ENCODE measurements at regions not wholly inside any gene's neighbourhood (a gene's known extent, or its start where the extent isn't known, plus 50 kb on each side); places are given as distances from the start of the nearest gene placed in this dataset.
"Not testable (repeated sequence)": the region's sequence is repeated elsewhere in the genome, so short reads cannot be mapped to it uniquely, and the experiment has no call there.

DNA sequence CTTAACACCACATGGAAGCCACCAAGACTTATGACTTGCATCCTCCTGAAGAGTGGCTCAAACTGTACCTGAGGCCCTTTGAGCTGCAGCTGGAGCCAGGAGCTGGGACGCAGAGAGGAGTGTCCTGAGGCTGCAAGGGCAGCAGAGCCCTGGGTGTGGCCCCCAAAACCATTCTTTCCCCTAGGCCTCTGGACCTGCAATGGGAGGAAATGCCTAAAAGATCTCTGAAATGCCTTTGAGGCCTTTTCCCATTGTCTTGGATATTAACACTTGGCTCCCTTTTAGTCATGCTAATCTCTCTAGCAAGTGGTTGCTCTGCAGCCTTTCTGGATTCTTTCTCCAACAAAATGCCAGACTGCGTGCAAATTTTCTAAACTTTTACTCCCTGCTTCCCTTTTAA lies 156.1 kb downstream of the SLC38A4 start:
- no peak for DNase-seq

DNA sequence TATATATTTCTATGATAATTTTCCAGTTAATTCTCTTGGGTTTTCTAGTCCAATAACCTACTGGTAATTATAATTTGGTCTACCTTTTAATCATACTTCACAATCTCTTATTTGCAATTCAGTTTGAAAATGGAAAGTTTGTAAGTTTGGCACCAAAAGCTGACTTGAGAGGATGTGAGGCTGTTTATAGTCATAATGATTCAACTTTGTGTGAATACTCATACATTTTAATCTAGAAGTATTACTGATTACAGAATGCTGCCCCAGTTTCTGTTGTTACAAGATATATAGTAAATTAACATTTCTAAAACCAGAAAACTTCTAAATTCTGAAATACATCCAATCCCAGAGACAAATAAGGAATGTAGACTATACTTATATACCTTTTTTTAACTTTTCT lies 158.2 kb downstream of the SLC38A4 start:
- no peak for DNase-seq

GRCh38 chr12:46664761-46665287 lies 161.0 kb downstream of the SLC38A4 start:
- peak; percentile 91 for DNase-seq

- no peak for DNase-seq
These were observed 162.5 kb downstream of the SLC38A4 start for GRCh38 chr12:46663318-46663717.

DNA sequence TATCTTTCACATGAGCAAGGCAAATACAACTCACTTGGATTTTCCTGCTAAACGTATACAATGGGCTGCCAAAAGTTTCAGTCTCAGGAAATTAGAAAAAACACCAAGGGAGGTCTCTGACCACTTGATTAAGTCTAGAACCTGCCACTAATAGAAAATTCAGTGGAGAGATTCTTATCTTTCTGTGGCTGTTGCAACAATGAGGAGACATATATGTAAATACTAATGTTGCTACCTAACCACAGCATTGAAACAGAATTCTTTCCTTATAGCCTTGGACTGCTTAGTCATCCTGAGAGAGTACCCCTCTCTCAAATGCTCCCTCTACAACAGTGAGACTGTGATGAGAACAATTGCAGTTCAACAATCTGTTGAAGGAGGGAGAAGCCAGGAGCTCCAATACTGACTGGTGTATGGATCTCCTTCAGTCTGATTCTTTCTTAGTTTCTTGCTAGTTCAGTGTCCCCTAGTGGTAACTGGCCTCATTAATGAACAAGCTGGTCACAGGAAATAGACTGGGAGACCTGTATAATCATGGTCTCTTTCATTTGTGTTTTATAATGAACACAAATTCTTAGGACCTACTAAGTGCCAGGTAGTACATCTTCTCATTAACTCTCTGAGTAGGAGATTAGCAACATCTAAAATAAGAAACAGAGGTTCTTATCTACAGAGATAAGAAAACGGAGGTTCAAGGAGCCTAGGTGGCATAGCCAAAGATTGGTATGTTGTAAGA lies 164.5 kb downstream of the SLC38A4 start:
- peak; percentile 65 for DNase-seq

GRCh38 chr12:46660719-46661109 lies 165.1 kb downstream of the SLC38A4 start:
- peak; percentile 71 for DNase-seq

GRCh38 chr12:46660276-46660675 lies 165.5 kb downstream of the SLC38A4 start:
- no peak for DNase-seq

- DNase-seq = peak; percentile 19
These were observed 166.0 kb downstream of the SLC38A4 start for GRCh38 chr12:46659824-46660223.

DNA sequence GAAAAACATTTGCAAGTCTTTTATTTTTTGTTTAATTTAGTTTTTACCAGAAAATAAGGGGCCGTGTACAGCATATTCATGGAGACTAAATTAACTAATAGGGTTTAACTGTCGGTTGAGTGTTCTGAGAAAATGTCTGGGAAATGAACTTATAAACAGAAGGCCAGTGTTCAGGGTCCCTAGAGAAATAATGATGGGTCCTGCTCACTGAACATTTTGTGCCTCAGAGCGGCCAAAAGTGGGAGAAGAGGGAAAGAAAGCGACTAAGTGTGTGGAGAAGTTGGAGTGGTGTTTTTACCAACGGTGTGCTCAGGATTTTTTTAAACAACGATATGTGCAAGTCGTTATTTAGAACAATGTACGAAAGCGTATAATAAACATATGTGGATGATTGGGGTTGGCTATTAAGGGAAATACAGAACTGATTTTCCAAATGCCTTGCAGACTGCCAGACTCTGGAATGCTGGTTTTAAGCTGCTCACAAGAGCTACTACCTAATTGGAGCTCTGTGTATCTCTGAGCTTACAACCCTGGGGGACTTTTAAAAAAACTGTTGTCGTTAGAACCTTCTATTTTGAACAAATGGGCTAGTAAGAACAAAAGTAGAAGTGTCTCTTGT lies 166.7 kb downstream of the SLC38A4 start:
- DNase-seq = no peak

DNA sequence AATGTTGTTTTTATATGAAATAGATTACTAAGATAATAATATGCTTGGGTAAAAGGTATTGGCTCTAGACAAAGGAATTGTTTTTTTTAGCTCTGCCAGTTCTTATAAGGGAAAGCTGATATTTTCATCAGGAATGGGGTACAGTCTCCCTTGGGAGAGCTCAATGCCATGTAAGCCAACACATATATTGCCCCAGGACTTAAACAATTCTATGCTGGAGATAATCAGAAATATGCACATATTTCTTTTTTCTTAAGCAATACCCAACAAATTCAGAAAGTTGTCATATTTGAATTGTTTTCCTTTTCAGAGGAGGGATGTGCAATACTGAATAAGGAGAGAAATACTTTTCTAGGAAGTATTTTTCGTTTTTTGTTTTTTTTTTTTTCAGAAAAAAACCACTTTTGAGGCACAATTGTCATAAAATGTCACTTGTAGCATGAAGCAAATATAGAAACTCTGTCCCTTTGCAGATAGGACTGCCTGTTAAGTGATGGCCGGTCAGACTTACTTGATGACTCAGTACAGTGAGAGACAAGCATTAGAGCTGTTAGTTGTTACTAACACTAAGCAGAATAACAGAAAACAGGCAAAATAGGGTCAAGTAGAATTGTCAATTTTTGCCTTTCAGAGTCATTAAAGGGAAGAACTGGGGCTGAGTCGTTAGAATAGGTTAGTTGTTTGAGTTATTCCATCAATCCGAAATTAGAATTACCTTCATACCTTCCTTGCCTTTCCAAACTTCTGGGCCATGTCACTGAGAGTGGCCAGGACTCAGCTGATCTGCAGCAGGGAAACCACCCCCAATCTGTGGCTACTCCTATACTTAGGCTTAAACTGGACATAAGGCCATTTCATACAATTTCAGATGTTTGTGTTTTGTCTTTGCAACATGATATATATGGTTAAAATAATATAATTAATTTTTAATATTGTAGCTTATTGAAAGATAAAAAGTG lies 168.1 kb downstream of the SLC38A4 start:
- no peak for DNase-seq

DNA sequence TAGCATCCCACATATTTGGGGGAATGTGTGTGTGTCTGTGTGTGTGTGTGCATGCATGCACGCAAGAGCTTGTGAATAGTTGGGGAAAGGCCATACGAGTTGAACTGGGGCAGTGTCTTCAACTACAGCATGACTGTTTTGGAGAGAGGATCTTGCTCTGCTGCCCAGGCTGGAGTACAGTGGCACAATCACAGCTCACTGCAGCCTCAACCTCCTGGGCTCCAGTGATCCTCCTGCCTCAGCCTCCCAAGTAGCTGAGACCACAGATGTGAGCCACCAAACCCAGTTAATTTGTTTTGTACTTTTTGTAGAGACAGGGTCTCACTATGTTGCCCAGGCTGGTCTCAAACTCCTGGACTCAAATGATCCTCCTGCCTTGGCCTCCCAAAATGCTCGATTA lies 169.8 kb downstream of the SLC38A4 start:
- not testable (repeated sequence) for DNase-seq

DNA sequence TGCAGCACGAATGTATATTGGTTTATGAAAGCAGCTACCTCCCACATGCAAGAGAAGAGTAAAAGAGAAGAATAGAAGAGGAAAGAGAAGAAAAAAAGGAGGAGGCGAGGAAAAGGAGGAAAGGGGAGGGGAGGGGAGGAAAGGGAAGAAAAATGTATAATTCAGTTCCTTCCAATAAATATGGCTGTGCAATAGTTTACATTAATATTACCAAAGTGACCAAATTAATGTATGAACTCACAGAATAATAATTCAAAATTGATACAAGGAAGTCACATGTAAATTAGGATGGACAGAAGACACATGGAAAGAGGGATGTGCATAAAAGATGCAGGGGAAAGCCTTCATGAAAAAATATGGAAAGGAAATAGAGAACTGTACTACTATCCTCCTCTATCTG lies 172.5 kb downstream of the SLC38A4 start:
- DNase-seq = no peak

DNA sequence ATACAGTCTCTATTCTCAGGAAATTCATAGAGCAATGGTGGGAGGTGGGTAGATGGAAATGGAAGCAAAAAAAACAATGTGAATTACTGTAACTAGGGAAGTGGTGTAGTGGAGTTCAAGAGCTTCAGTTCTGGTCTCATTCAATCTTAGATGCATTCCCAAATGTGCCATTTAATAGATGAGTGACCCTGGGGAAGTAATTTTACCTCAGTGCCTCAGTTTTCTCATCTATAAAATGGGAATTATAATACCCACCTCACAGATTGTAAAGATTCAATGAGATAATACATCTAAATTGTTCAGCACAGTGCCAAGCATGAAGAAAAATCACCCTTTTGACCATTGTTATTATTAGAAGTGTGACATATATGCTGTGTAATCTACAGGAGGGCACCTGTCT lies 173.1 kb downstream of the SLC38A4 start:
- no peak for DNase-seq

GRCh38 chr12:46650688-46651087 lies 175.1 kb downstream of the SLC38A4 start:
- DNase-seq = no peak

DNA sequence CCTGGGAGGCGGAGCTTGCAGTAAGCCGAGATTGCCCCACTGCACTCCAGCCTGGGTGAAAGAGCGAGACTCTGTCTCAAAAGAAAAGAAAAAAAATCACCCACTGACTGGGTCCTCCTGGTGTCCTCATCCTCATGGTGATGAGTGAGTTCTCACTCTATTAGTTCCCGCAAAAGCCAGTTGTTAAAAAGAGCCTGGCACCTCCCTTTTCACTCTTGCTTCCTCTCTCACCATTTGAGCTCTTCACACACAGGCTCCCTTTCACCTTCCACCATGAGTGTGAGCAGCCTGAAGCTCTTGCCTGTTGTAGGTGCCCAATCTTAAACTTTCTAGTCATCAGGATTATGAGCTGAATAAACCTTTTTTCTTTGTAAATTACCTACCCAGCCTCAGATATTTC lies 176.4 kb downstream of the SLC38A4 start:
- no peak for DNase-seq

DNA sequence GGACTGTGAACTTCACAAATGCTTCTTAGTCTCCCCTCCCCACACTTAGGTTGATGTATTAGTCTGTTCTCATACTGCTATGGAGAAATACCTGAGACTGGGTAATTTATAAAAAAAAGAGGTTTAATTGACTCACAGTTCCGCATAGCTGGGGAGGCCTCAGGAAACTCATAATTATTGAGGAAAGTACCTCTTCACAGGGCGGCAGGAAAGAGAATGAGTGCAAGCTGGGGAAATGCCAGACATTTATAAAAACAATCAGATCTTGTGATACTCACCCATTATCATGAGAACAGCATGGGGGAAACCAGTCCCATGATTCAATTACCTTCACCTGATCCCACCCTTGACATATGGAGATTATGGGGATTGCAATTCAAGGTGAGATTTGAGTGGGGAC lies 178.8 kb downstream of the SLC38A4 start:
- DNase-seq = no peak

DNA sequence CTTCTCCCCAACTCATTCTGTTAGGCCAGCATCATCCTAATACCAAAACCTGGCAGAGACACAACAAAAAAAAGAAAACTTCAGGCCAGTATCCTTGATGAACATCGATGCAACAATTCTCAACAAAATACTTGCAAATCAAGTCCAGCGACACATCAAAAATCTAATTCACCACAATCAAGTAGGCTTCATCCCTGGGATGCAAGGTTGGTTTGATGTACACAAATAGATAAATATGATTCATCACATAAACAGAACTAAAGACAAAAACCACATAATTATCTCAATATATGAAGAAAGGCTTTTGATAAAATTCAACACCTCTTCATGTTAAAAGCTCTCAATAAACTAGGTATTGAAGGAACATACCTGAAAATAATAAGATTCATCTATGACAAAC lies 184.1 kb downstream of the SLC38A4 start:
- not testable (repeated sequence) for DNase-seq

DNA sequence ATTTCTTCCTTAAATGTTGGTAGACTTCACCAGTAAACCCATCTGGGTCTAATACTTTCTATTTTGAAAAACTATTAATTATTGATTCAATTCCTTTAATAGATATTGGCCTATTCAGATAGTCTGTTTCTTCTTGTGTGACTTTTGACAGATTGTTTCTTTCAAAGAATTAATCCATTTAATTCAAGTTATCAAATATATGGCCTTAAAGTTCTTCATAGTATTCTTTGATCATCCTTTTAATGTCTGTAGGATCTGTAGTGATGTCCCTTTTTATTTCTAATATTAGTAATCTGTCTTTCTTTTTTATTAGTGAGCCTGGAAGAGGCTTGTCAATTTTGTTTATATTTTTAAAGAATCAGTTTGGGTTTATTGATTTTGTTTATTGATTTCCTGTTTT lies 190.0 kb downstream of the SLC38A4 start:
- no peak for DNase-seq

DNA sequence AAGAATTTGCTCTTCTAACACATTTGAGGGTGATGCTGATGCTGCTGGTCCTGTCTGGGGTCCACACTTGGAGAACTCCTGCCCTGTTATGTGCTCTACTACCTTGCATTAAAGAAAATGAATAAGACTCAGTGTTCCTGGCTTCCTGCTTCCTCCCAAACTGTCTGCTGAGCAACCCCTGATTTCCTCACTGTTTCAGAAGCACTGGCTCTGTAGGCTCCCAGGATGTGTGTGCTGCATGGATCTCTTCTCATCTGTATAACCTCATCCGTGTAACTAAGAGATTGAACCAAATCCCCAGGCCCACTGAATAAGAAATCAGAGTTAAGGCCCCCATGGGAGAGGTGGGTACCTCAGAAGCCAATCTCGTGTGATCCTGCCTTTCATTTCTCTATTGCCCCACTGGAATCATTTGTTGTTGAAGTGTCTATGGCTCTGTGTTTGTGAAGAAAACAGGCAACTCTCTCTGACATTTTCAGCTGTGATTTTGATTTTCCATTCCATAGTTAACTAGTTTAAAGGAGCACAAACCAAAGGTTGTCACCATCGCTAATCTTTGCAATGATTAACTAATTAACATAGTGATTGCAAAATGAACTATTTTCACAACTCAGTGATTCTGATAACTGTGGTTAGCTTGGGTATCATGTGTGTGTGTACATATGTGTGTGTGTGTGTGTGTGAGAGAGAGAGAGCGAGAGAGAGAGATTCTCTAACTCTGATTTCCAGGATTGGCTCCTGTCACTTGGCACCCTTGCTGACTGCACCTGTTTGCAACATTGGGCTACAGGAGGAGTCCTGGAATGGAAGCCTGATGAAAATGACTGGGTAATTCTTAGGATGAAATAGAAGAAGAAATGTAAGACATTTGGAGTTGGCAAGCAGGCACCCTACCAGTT lies 196.2 kb downstream of the SLC38A4 start:
- no peak for DNase-seq

GRCh38 chr12:46628176-46628575 lies 197.6 kb downstream of the SLC38A4 start:
- no peak for DNase-seq

- DNase-seq = no peak
These were observed 198.1 kb downstream of the SLC38A4 start for GRCh38 chr12:46627686-46628085.

- not testable (repeated sequence) for DNase-seq
These were observed 206.3 kb downstream of the SLC38A4 start for GRCh38 chr12:46619474-46619873.

Measured in suppressor macrophage treated with lipopolysaccharide for 4 hours (primary cell).